Cardiac fibroblast (primary cell): ENCODE measurements at regions not wholly inside any gene's neighbourhood (a gene's known extent, or its start where the extent isn't known, plus 50 kb on each side); places are given as distances from the start of the nearest gene placed in this dataset.

ENCODE experiments used
- DNase-seq, 2 donors: peaks; one replicate each; pipeline versions ENCODE4 v3.0.0 to v3.0.0-alpha.2; 2010; ENCODE audit warnings: low read depth in 2 of 2
- H3K4me3 ChIP-seq, 2 donors: replicated peaks in 1 of 2; 1 replicate in 1 of 2; 2 replicates in 1 of 2; pipeline ENCODE4 v1.5.1; 2011; ENCODE audit warnings: low read depth in 2 of 2, low read length in 2 of 2, mild to moderate bottlenecking in 2 of 2, moderate library complexity in 1 of 2
- TF ChIP-seq, protein P1 (sequence below): IDR thresholded peaks from one replicate; pipeline ENCODE4 v1.5.1; 2011; ENCODE audit warnings: low read depth, mild to moderate bottlenecking, low read length, inconsistent platforms

- no peak overlapping the region for H3K4me3 ChIP-seq
- TF ChIP-seq, protein P1, sequence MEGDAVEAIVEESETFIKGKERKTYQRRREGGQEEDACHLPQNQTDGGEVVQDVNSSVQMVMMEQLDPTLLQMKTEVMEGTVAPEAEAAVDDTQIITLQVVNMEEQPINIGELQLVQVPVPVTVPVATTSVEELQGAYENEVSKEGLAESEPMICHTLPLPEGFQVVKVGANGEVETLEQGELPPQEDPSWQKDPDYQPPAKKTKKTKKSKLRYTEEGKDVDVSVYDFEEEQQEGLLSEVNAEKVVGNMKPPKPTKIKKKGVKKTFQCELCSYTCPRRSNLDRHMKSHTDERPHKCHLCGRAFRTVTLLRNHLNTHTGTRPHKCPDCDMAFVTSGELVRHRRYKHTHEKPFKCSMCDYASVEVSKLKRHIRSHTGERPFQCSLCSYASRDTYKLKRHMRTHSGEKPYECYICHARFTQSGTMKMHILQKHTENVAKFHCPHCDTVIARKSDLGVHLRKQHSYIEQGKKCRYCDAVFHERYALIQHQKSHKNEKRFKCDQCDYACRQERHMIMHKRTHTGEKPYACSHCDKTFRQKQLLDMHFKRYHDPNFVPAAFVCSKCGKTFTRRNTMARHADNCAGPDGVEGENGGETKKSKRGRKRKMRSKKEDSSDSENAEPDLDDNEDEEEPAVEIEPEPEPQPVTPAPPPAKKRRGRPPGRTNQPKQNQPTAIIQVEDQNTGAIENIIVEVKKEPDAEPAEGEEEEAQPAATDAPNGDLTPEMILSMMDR: no peak
- DNase-seq: no peak
These were observed 523.5 kb downstream of the NUF2 start for GRCh38 chr1:163845279-163845678.

- no peak for DNase-seq
- no peak overlapping the region for H3K4me3 ChIP-seq
- TF ChIP-seq, protein P1: no peak
These were observed 542.0 kb downstream of the NUF2 start for GRCh38 chr1:163863731-163864130.

DNA sequence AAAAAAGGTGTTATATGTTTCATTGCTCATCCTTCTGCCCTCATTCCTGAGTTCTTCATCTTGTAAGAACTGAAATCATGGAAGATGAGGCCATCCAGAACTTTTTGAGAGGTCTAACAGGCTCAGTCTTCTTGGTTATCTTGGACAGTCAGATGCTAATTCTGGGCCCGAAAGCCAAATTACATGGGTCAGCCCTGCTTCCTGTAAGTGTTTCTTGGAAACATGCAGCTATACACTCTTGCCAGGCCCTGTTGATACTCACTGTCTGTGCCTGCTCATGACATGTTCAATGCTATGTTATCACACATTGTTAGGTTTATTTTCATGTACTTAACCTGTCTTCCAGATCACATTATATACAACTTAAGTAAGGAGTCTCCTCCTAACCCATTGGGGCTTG, 542.5 kb downstream of the NUF2 start:
- TF ChIP-seq, protein P1: no peak
- DNase-seq: no peak
- no peak overlapping the region for H3K4me3 ChIP-seq

GRCh38 chr1:163866564-163866963, 544.8 kb downstream of the NUF2 start:
- TF ChIP-seq, protein P1: no peak
- no peak overlapping the region for H3K4me3 ChIP-seq
- DNase-seq: no peak

DNA sequence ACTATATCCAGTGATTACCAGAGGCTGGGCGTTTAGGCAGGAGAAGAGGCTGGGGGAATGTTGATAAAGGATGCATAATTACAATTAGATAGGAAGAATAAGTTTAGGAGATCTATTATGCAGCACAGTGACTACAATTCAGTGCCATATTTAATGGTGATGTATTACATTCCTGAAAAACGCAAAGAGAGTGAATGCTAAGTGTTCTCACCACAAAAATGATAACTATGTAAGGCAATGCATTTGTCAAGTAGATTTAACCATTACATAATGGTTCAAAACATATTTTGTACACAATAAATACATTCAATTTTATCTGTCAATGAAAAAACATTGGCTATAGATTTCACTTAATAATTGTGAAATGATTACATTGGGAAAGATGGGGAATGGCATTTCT, 548.9 kb downstream of the NUF2 start:
- H3K4me3 ChIP-seq: no peak overlapping the region
- TF ChIP-seq, protein P1: no peak

GRCh38 chr1:163872067-163872466, 550.3 kb downstream of the NUF2 start:
- peak; percentile 32 to 60 for DNase-seq
- no peak overlapping the region for H3K4me3 ChIP-seq
- TF ChIP-seq, protein P1: no peak

More for the DNA sequence above, 548.9 kb downstream of the NUF2 start:
- DNase-seq: peak; percentile 24 to 67

GRCh38 chr1:163874070-163874469, 552.3 kb downstream of the NUF2 start:
- H3K4me3 ChIP-seq: no peak overlapping the region
- no peak for DNase-seq

More at GRCh38 chr1:163874070-163874469, 552.3 kb downstream of the NUF2 start:
- TF ChIP-seq, protein P1: peak; percentile 53
